ENCODE measurements at regions not wholly inside any gene's neighbourhood (a gene's known extent, or its start where the extent isn't known, plus 50 kb on each side); places are given as distances from the start of the nearest gene placed in this dataset.

- Histone ChIP-seq H3K9me2 (ENCODE audit: insufficient read depth, low read length) (no peaks in the 10 kb centered on the region), H3K4me2 (ENCODE audit: low read length) (no peak overlapping the region)
- TF ChIP-seq EZH2 (IDR thresholded peaks at IDR 0.05; ENCODE audit: borderline replicate concordance, insufficient read depth, low read length, poor library complexity, severe bottlenecking) (no peak), RAD21 (conservative IDR thresholded peaks at IDR 0.05) (no peak), CTCF (IDR thresholded peaks at IDR 0.05; ENCODE audit: poor library complexity, severe bottlenecking) (no peak), EP300 (conservative IDR thresholded peaks at IDR 0.05; ENCODE audit: poor library complexity, severe bottlenecking) (no peak), TAF1 (IDR thresholded peaks at IDR 0.05; ENCODE audit: low read depth) (no peak), REST (IDR thresholded peaks at IDR 0.05; ENCODE audit: borderline replicate concordance) (no peak), SMC3 (conservative IDR thresholded peaks at IDR 0.05; ENCODE audit: poor library complexity) (no peak), POLR2AphosphoS5 (IDR thresholded peaks at IDR 0.05) (no peak), MXI1 (conservative IDR thresholded peaks at IDR 0.05; ENCODE audit: poor library complexity, severe bottlenecking) (no peak)
Measured at GRCh38 chr4:185945906-185946305, 123.0 kb upstream of the TLR3 start.

GRCh38 chr4:185950891-185951290 is 118.1 kb upstream of the TLR3 start:
- Histone ChIP-seq H4K20me1 (ENCODE audit: insufficient read depth) (no peaks in the 10 kb centered on the region), H3K36me3 (ENCODE audit: insufficient read depth, low read length) (no peaks in the 10 kb centered on the region), H3K9me2 (ENCODE audit: insufficient read depth, low read length) (no peaks in the 10 kb centered on the region), H3F3A (ENCODE audit: insufficient read depth, low read length, poor library complexity, severe bottlenecking) (no peaks in the 10 kb centered on the region), H3K4me2 (ENCODE audit: low read length) (no peak overlapping the region), H3K27ac (ENCODE audit: low read length) (no peak overlapping the region), H3K9ac (ENCODE audit: low read length) (no peak overlapping the region), H3K79me2 (replicated peaks; ENCODE audit: insufficient read depth, low read length) (peaks cover 19% of the 10 kb centered on the region), H2AFZ (ENCODE audit: low read depth, low read length) (no peak overlapping the region), H3K9me3 (ENCODE audit: low read length) (no peaks in the 10 kb centered on the region), H3K4me3 (ENCODE audit: low read length) (no peak overlapping the region), H3K27me3 (ENCODE audit: insufficient read depth, low read depth, low read length) (no peaks in the 10 kb centered on the region)
- TF ChIP-seq EP300 (conservative IDR thresholded peaks at IDR 0.05; ENCODE audit: poor library complexity, severe bottlenecking) = no peak
- no peak for TF ChIP-seq RAD21 (conservative IDR thresholded peaks at IDR 0.05)
- no peak for TF ChIP-seq TAF1 (IDR thresholded peaks at IDR 0.05; ENCODE audit: low read depth)
- no peak for TF ChIP-seq SMC3 (conservative IDR thresholded peaks at IDR 0.05; ENCODE audit: poor library complexity)
- no peak for TF ChIP-seq CTCF (IDR thresholded peaks at IDR 0.05; ENCODE audit: poor library complexity, severe bottlenecking)
- no peak for TF ChIP-seq MXI1 (conservative IDR thresholded peaks at IDR 0.05; ENCODE audit: poor library complexity, severe bottlenecking)
- TF ChIP-seq EZH2 (IDR thresholded peaks at IDR 0.05; ENCODE audit: borderline replicate concordance, insufficient read depth, low read length, poor library complexity, severe bottlenecking) = no peak
- TF ChIP-seq REST (IDR thresholded peaks at IDR 0.05; ENCODE audit: borderline replicate concordance) = no peak

More at GRCh38 chr4:185945906-185946305, 123.0 kb upstream of the TLR3 start:
- Histone ChIP-seq H3K36me3 (ENCODE audit: insufficient read depth, low read length) (no peaks in the 10 kb centered on the region), H3K9ac (ENCODE audit: low read length) (no peak overlapping the region), H3F3A (ENCODE audit: insufficient read depth, low read length, poor library complexity, severe bottlenecking) (no peaks in the 10 kb centered on the region), H2AFZ (ENCODE audit: low read depth, low read length) (no peak overlapping the region), H3K79me2 (replicated peaks; ENCODE audit: insufficient read depth, low read length) (no peaks in the 10 kb centered on the region), H4K20me1 (ENCODE audit: insufficient read depth) (no peaks in the 10 kb centered on the region), H3K27me3 (ENCODE audit: insufficient read depth, low read depth, low read length) (no peaks in the 10 kb centered on the region), H3K27ac (ENCODE audit: low read length) (no peak overlapping the region), H3K9me3 (ENCODE audit: low read length) (no peaks in the 10 kb centered on the region), H3K4me3 (ENCODE audit: low read length) (no peak overlapping the region)
